ENCODE measurements at regions not wholly inside any gene's neighbourhood (a gene's known extent, or its start where the extent isn't known, plus 50 kb on each side); places are given as distances from the start of the nearest gene placed in this dataset.
"Not testable (repeated sequence)": the region's sequence is repeated elsewhere in the genome, so short reads cannot be mapped to it uniquely, and the experiment has no call there.

DNA sequence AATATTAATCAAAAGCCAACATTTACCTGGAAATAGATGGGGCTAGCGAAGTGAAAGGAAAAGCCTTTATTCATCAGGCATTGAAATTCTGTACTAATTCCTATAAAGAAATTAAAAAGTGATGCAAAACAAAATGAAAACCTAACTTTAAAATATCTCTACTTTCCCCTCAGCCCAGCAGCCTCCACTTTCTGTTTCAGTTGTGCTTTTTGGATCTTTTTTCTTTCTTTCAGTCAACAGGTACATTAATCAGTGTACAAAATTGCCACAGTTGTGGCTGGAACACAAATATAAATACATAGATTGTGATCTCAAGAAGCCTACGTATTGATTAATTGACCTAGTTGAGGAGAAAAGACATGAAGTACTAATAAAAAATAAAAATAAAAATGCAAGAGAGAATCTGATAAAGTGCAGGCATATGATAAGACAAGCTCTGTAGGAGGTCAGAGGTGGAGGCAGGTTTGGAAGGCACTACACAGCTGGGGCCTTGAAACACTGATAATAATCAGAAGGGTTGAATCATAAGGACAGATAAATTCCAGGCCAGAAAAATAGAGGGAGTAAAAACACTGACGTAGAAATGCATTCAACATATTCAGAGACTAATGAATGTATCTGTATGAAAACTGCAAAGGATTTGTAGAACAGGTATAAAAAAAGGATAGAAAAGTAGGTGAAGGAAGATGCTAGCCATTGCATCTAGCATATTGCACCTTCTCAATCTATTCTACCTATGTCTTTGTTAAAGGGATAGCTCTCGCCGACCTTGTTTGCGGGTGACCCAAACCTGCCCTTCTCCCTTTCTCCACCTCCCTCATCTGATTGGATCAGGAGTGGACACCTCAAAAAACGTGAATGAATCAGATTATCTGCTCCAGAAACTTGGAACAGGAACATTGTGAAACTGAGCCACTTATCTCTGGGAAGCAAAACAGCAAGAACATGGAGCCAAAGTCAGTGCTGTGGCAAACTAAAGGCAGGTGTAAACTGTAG, 607.8 kb upstream of the ADGRL2 start:
- H3K27me3 ChIP-seq (ENCODE audit: insufficient read depth, low read length, poor library complexity, severe bottlenecking), result no peaks in the 10 kb centered on the region
- no peak overlapping the region for H3K4me3 ChIP-seq (ENCODE audit: low read length)
- Mint-ChIP-seq H3K36me3 (no peaks in the 10 kb centered on the region), H3K27me3 (no peaks in the 10 kb centered on the region), H3K4me3 (no peak overlapping the region), H3K4me1 (no peaks in the 10 kb centered on the region), H3K27ac (no peak overlapping the region), H3K9me3 (peaks cover 0 to 26% (median 5%) of the 10 kb centered on the region in 5 donors)
- ChIA-PET POLR2A (no interaction called here), CTCF (no interaction called here)
- H3K27ac ChIP-seq (ENCODE audit: low read depth, low read length), result no peak overlapping the region
- no peaks in the 10 kb centered on the region for H3K9me3 ChIP-seq (ENCODE audit: low read length)
- no peaks in the 10 kb centered on the region for H3K4me1 ChIP-seq (ENCODE audit: insufficient read depth, low read length)
- DNase-seq, result no peak
- no peaks in the 10 kb centered on the region for H3K36me3 ChIP-seq (ENCODE audit: insufficient read depth, low read length)

GRCh38 chr1:81190003-81190402, 610.7 kb upstream of the ADGRL2 start:
- peaks cover 3 to 38% (median 4%) of the 10 kb centered on the region in 5 donors for H3K9me3 Mint-ChIP-seq
- H3K36me3 Mint-ChIP-seq, result no peaks in the 10 kb centered on the region
- no peaks in the 10 kb centered on the region for H3K9me3 ChIP-seq (ENCODE audit: low read length)
- H3K27ac Mint-ChIP-seq, result no peak overlapping the region
- no peaks in the 10 kb centered on the region for H3K4me1 ChIP-seq (ENCODE audit: insufficient read depth, low read length)
- H3K27me3 ChIP-seq (ENCODE audit: insufficient read depth, low read length, poor library complexity, severe bottlenecking), result no peaks in the 10 kb centered on the region
- H3K4me1 Mint-ChIP-seq, result no peaks in the 10 kb centered on the region
- H3K4me3 Mint-ChIP-seq, result no peak overlapping the region
- ChIA-PET CTCF (no interaction called here), POLR2A (no interaction called here)
- H3K27ac ChIP-seq (ENCODE audit: low read depth, low read length), result no peak overlapping the region
- DNase-seq, result no peak
- no peak overlapping the region for H3K4me3 ChIP-seq (ENCODE audit: low read length)
- H3K27me3 Mint-ChIP-seq, result peaks cover 0 to 2% of the 10 kb centered on the region in 2 donors
- no peaks in the 10 kb centered on the region for H3K36me3 ChIP-seq (ENCODE audit: insufficient read depth, low read length)

DNA sequence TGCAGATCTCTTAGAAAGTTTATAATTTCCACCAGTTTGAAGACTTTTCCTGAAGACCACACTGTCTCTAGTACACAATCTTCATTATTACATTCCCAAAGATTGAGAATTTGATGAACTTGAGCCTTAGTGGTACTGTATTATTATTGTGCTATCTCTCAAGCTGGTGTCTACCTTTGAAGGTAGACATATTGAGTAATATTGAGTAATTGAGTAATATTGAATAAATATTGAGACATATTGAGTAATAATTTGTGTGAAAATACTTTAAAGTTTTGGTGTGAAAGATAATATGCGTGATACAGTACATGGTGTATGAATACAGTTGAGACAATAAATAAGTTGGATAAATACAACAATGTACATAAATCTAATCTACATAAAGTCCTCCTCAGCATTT, 613.1 kb upstream of the ADGRL2 start:
- Histone ChIP-seq H3K9me3 (ENCODE audit: low read length) (no peaks in the 10 kb centered on the region), H3K27ac (ENCODE audit: low read depth, low read length) (no peak overlapping the region), H3K4me3 (ENCODE audit: low read length) (no peak overlapping the region), H3K36me3 (ENCODE audit: insufficient read depth, low read length) (no peaks in the 10 kb centered on the region), H3K4me1 (ENCODE audit: insufficient read depth, low read length) (no peaks in the 10 kb centered on the region), H3K27me3 (ENCODE audit: insufficient read depth, low read length, poor library complexity, severe bottlenecking) (no peaks in the 10 kb centered on the region)
- H3K36me3 Mint-ChIP-seq, result no peaks in the 10 kb centered on the region
- H3K4me3 Mint-ChIP-seq, result no peak overlapping the region
- H3K27ac Mint-ChIP-seq, result no peak overlapping the region
- CTCF ChIA-PET, result no interaction called here
- POLR2A ChIA-PET, result no interaction called here
- peaks cover 0 to 2% of the 10 kb centered on the region in 2 donors for H3K27me3 Mint-ChIP-seq
- DNase-seq, result no peak
- peaks cover 5 to 31% (median 17%) of the 10 kb centered on the region in 5 donors for H3K9me3 Mint-ChIP-seq
- no peaks in the 10 kb centered on the region for H3K4me1 Mint-ChIP-seq

DNA sequence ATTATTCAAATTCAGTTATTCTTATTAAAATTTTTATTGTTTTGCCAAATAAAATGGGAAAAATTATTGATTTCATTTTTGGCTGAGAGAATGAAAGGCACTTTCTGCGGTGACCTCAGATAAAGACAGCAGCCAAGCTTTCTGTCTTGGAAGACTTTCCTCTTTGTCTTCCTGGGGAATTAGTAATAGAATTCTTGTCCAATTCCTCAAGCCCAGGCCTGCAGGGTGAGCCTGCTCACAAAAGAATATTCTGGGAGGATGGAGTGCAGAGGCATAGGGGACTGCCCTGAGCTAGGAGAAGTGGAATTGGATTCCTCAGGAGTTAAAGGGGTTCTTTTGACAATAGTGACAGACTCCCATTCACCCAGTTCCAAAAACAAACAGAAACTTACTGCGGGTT, 614.5 kb upstream of the ADGRL2 start:
- CTCF ChIA-PET, result no interaction called here
- no peak for DNase-seq
- Histone ChIP-seq H3K36me3 (ENCODE audit: insufficient read depth, low read length) (no peaks in the 10 kb centered on the region), H3K27ac (ENCODE audit: low read depth, low read length) (no peak overlapping the region), H3K4me1 (ENCODE audit: insufficient read depth, low read length) (no peaks in the 10 kb centered on the region), H3K4me3 (ENCODE audit: low read length) (no peak overlapping the region), H3K9me3 (ENCODE audit: low read length) (no peaks in the 10 kb centered on the region), H3K27me3 (ENCODE audit: insufficient read depth, low read length, poor library complexity, severe bottlenecking) (no peaks in the 10 kb centered on the region)
- H3K27me3 Mint-ChIP-seq, result peaks cover 0 to 2% of the 10 kb centered on the region in 2 donors
- H3K27ac Mint-ChIP-seq, result no peak overlapping the region
- no peak overlapping the region for H3K4me3 Mint-ChIP-seq
- peaks cover 5 to 31% (median 21%) of the 10 kb centered on the region in 5 donors for H3K9me3 Mint-ChIP-seq
- POLR2A ChIA-PET, result no interaction called here
- H3K36me3 Mint-ChIP-seq, result no peaks in the 10 kb centered on the region
- H3K4me1 Mint-ChIP-seq, result no peaks in the 10 kb centered on the region

DNA sequence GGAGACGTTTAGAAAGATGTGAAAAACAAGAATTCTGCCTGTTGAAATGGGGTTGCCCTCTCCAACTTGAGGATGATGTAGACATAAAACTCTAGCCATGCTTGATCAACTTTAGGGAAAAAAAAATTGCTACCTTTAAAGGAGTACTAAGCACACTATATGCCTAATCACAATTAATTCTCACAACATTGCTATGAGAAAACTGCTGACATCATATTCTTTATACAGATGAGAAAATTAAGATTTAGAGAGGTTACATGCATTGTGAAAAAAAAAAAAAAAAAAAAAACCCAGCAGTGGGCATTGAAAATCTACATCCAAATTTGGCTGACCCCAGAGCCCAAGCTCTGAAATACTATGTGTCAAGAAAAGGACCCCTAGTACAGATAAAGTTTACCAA, 617.2 kb upstream of the ADGRL2 start:
- Mint-ChIP-seq H3K27ac (no peak overlapping the region), H3K4me1 (no peaks in the 10 kb centered on the region), H3K36me3 (no peaks in the 10 kb centered on the region), H3K4me3 (no peak overlapping the region), H3K27me3 (peaks cover 0 to 2% of the 10 kb centered on the region in 2 donors), H3K9me3 (peaks cover 7 to 21% (median 20%) of the 10 kb centered on the region in 5 donors)
- Histone ChIP-seq H3K9me3 (ENCODE audit: low read length) (no peaks in the 10 kb centered on the region), H3K4me3 (ENCODE audit: low read length) (no peak overlapping the region), H3K27ac (ENCODE audit: low read depth, low read length) (no peak overlapping the region), H3K36me3 (ENCODE audit: insufficient read depth, low read length) (no peaks in the 10 kb centered on the region), H3K4me1 (ENCODE audit: insufficient read depth, low read length) (no peaks in the 10 kb centered on the region), H3K27me3 (ENCODE audit: insufficient read depth, low read length, poor library complexity, severe bottlenecking) (no peaks in the 10 kb centered on the region)
- ChIA-PET POLR2A (no interaction called here), CTCF (no interaction called here)
- no peak for DNase-seq

- H3K4me1 ChIP-seq (ENCODE audit: insufficient read depth, low read length), result no peaks in the 10 kb centered on the region
- H3K27ac ChIP-seq (ENCODE audit: low read depth, low read length), result no peak overlapping the region
- H3K4me3 ChIP-seq (ENCODE audit: low read length), result no peak overlapping the region
- ChIA-PET POLR2A (no interaction called here), CTCF (no interaction called here)
- H3K9me3 ChIP-seq (ENCODE audit: low read length), result no peaks in the 10 kb centered on the region
- no peaks in the 10 kb centered on the region for H3K27me3 ChIP-seq (ENCODE audit: insufficient read depth, low read length, poor library complexity, severe bottlenecking)
- H3K9me3 Mint-ChIP-seq, result peaks cover 7 to 21% (median 17%) of the 10 kb centered on the region in 5 donors
- no peaks in the 10 kb centered on the region for H3K4me1 Mint-ChIP-seq
- no peak overlapping the region for H3K27ac Mint-ChIP-seq
- no peak for DNase-seq
- no peaks in the 10 kb centered on the region for H3K36me3 ChIP-seq (ENCODE audit: insufficient read depth, low read length)
- H3K4me3 Mint-ChIP-seq, result no peak overlapping the region
- no peaks in the 10 kb centered on the region for H3K36me3 Mint-ChIP-seq
- peaks cover 0 to 2% of the 10 kb centered on the region in 2 donors for H3K27me3 Mint-ChIP-seq
Measured at GRCh38 chr1:81183051-81183450, 617.7 kb upstream of the ADGRL2 start.

GRCh38 chr1:81179242-81179641, 621.5 kb upstream of the ADGRL2 start:
- H3K4me1 Mint-ChIP-seq, result no peaks in the 10 kb centered on the region
- no peaks in the 10 kb centered on the region for H3K9me3 ChIP-seq (ENCODE audit: low read length)
- no peak overlapping the region for H3K4me3 ChIP-seq (ENCODE audit: low read length)
- DNase-seq, result no peak
- no peak overlapping the region for H3K4me3 Mint-ChIP-seq
- no peak overlapping the region for H3K27ac ChIP-seq (ENCODE audit: low read depth, low read length)
- no peaks in the 10 kb centered on the region for H3K36me3 ChIP-seq (ENCODE audit: insufficient read depth, low read length)
- H3K27ac Mint-ChIP-seq, result no peak overlapping the region
- ChIA-PET POLR2A (no interaction called here), CTCF (no interaction called here)
- peaks cover 5 to 22% (median 15%) of the 10 kb centered on the region in 5 donors for H3K9me3 Mint-ChIP-seq
- no peaks in the 10 kb centered on the region for H3K4me1 ChIP-seq (ENCODE audit: insufficient read depth, low read length)
- no peaks in the 10 kb centered on the region for H3K27me3 Mint-ChIP-seq
- no peaks in the 10 kb centered on the region for H3K27me3 ChIP-seq (ENCODE audit: insufficient read depth, low read length, poor library complexity, severe bottlenecking)
- H3K36me3 Mint-ChIP-seq, result no peaks in the 10 kb centered on the region

GRCh38 chr1:81178431-81179093, 622.2 kb upstream of the ADGRL2 start:
- CTCF ChIA-PET; H3K9me3 ChIP-seq (ENCODE audit: low read length); H3K27me3 ChIP-seq (ENCODE audit: insufficient read depth, low read length, poor library complexity, severe bottlenecking); H3K4me3 Mint-ChIP-seq; H3K4me1 Mint-ChIP-seq; H3K27ac Mint-ChIP-seq; H3K36me3 Mint-ChIP-seq; POLR2A ChIA-PET; DNase-seq; H3K27ac ChIP-seq (ENCODE audit: low read depth, low read length); H3K4me1 ChIP-seq (ENCODE audit: insufficient read depth, low read length); H3K36me3 ChIP-seq (ENCODE audit: insufficient read depth, low read length); H3K27me3 Mint-ChIP-seq; H3K4me3 ChIP-seq (ENCODE audit: low read length): not testable (repeated sequence)
- peaks cover 5 to 25% (median 15%) of the 10 kb centered on the region in 5 donors for H3K9me3 Mint-ChIP-seq
